HUDEP-2 (cell line): ENCODE measurements at regions not wholly inside any gene's neighbourhood (a gene's known extent, or its start where the extent isn't known, plus 50 kb on each side); places are given as distances from the start of the nearest gene placed in this dataset.
"Not testable (repeated sequence)": the region's sequence is repeated elsewhere in the genome, so short reads cannot be mapped to it uniquely, and the experiment has no call there.

Source experiments
- DNase-seq, 76 experiments: peaks; one replicate each; lab custom pipeline; 2025; ENCODE audit not compliant: unreplicated experiment in 76 of 76; lab: John Stamatoyannopoulos, UW

- DNase-seq, result no peak
Measured at GRCh38 chr6:6412221-6412620, 91.8 kb upstream of the F13A1 start.

GRCh38 chr6:6412700-6413099, 92.2 kb upstream of the F13A1 start:
- no peak for DNase-seq

- no peak for DNase-seq
Measured at GRCh38 chr6:6414931-6415330, 94.5 kb upstream of the F13A1 start.

- no peak for DNase-seq
Measured at GRCh38 chr6:6417475-6417874, 97.0 kb upstream of the F13A1 start.

GRCh38 chr6:6418421-6418820, 98.0 kb upstream of the F13A1 start:
- DNase-seq, result no peak

GRCh38 chr6:6420107-6420506, 99.6 kb upstream of the F13A1 start:
- no peak for DNase-seq

- no peak for DNase-seq
Measured at GRCh38 chr6:6434151-6434550, 113.7 kb upstream of the F13A1 start.

- no peak for DNase-seq
Measured at GRCh38 chr6:6434723-6435122, 114.3 kb upstream of the F13A1 start.

GRCh38 chr6:6436366-6436765, 115.9 kb upstream of the F13A1 start:
- no peak for DNase-seq

GRCh38 chr6:6436946-6437345, 116.5 kb upstream of the F13A1 start:
- DNase-seq, result no peak

GRCh38 chr6:6438286-6438685, 117.8 kb upstream of the F13A1 start:
- no peak for DNase-seq

GRCh38 chr6:6439778-6440177, 119.3 kb upstream of the F13A1 start:
- DNase-seq, result no peak

- no peak for DNase-seq
Measured at GRCh38 chr6:6452002-6452401, 131.5 kb upstream of the F13A1 start.

- no peak for DNase-seq
Measured at GRCh38 chr6:6453186-6453585, 132.7 kb upstream of the F13A1 start.

GRCh38 chr6:6455272-6455671, 133.2 kb upstream of the LY86 start:
- no peak for DNase-seq

- DNase-seq, result no peak
Measured at GRCh38 chr6:6458172-6458571, 130.3 kb upstream of the LY86 start.

- not testable (repeated sequence) for DNase-seq
Measured at GRCh38 chr6:6459963-6460362, 128.6 kb upstream of the LY86 start.

- DNase-seq, result no peak
Measured at GRCh38 chr6:6460416-6460815, 128.1 kb upstream of the LY86 start.

GRCh38 chr6:6461138-6461537, 127.4 kb upstream of the LY86 start:
- DNase-seq, result no peak

- DNase-seq, result no peak
Measured at GRCh38 chr6:6466967-6467761, 121.4 kb upstream of the LY86 start.

- DNase-seq, result no peak
Measured at GRCh38 chr6:6469074-6469473, 119.4 kb upstream of the LY86 start.

- no peak for DNase-seq
Measured at GRCh38 chr6:6470123-6470522, 118.4 kb upstream of the LY86 start.

- no peak for DNase-seq
Measured at GRCh38 chr6:6471276-6471675, 117.2 kb upstream of the LY86 start.
